ENCODE measurements at regions not wholly inside any gene's neighbourhood (a gene's known extent, or its start where the extent isn't known, plus 50 kb on each side); places are given as distances from the start of the nearest gene placed in this dataset.

- Mint-ChIP-seq H3K27me3 (ENCODE audit: low read depth) (peaks cover 37% of the 10 kb centered on the region), H3K4me3 (no peak overlapping the region), H3K4me1 (peaks cover 42% of the 10 kb centered on the region), H3K36me3 (no peaks in the 10 kb centered on the region), H3K27ac (no peak overlapping the region), H3K9me3 (no peaks in the 10 kb centered on the region)
- TF ChIP-seq, protein P1, sequence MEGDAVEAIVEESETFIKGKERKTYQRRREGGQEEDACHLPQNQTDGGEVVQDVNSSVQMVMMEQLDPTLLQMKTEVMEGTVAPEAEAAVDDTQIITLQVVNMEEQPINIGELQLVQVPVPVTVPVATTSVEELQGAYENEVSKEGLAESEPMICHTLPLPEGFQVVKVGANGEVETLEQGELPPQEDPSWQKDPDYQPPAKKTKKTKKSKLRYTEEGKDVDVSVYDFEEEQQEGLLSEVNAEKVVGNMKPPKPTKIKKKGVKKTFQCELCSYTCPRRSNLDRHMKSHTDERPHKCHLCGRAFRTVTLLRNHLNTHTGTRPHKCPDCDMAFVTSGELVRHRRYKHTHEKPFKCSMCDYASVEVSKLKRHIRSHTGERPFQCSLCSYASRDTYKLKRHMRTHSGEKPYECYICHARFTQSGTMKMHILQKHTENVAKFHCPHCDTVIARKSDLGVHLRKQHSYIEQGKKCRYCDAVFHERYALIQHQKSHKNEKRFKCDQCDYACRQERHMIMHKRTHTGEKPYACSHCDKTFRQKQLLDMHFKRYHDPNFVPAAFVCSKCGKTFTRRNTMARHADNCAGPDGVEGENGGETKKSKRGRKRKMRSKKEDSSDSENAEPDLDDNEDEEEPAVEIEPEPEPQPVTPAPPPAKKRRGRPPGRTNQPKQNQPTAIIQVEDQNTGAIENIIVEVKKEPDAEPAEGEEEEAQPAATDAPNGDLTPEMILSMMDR (IDR thresholded peaks at IDR 0.05; ENCODE audit: unreplicated experiment) = no peak
- DNase-seq (ENCODE audit: low spot score in 2 of 2, unreplicated experiment in 2 of 2) = no peak
Measured at GRCh38 chr6:14824060-14824459, 421.8 kb upstream of the JARID2 start.

DNA sequence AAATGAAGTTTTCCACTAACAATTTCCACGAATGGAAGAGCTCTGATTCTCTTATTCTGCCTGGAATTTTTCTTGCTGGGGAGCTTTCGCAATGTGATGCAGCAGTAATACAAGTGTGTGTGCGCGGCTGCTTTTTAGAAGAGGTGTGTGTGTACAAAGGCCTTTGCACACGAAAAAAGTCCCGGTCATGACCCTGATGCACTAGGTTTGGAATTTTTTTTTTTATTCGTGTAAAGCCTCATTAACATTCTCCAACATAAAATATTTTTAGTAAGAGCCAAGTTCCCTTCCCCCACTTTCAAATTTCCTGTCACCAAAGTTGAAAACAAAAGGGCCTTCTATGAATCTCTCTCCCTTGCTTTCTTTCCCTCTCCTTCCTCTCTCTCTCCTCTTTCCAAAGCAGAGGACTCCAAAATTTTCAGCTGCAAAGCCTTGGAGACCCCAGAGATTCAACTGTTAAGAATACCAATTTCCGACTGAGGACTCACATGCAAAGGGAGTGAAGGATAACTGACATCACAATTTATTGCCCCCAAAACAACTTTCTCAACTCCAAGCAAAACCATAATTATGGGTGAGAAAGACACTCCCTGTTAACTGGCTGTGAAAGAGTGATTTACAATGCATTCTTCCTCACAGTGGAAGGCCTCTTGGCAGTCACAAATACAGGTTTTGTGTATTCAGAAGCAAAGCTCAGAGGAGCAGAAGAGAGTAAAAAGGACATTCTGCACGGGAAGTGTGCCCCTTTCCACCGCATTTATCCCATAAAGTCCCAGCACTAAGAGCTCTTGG lies 421.2 kb upstream of the JARID2 start:
- Mint-ChIP-seq H3K4me1 (peaks cover 40% of the 10 kb centered on the region), H3K27me3 (ENCODE audit: low read depth) (peaks cover 33% of the 10 kb centered on the region), H3K9me3 (no peaks in the 10 kb centered on the region), H3K36me3 (no peaks in the 10 kb centered on the region), H3K4me3 (no peak overlapping the region), H3K27ac (no peak overlapping the region)
- no peak for DNase-seq (ENCODE audit: low spot score in 2 of 2, unreplicated experiment in 2 of 2)
- TF ChIP-seq, protein P1 (IDR thresholded peaks at IDR 0.05; ENCODE audit: unreplicated experiment) = no peak

- TF ChIP-seq, protein P1 (IDR thresholded peaks at IDR 0.05; ENCODE audit: unreplicated experiment) = no peak
- no peaks in the 10 kb centered on the region for H3K9me3 Mint-ChIP-seq
- DNase-seq (ENCODE audit: low spot score in 2 of 2, unreplicated experiment in 2 of 2) = no peak
- H3K4me1 Mint-ChIP-seq = peaks cover 40% of the 10 kb centered on the region
- no peaks in the 10 kb centered on the region for H3K36me3 Mint-ChIP-seq
- no peak overlapping the region for H3K27ac Mint-ChIP-seq
- no peak overlapping the region for H3K4me3 Mint-ChIP-seq
- peaks cover 40% of the 10 kb centered on the region for H3K27me3 Mint-ChIP-seq (ENCODE audit: low read depth)
Measured at GRCh38 chr6:14826456-14826855, 419.4 kb upstream of the JARID2 start.

DNA sequence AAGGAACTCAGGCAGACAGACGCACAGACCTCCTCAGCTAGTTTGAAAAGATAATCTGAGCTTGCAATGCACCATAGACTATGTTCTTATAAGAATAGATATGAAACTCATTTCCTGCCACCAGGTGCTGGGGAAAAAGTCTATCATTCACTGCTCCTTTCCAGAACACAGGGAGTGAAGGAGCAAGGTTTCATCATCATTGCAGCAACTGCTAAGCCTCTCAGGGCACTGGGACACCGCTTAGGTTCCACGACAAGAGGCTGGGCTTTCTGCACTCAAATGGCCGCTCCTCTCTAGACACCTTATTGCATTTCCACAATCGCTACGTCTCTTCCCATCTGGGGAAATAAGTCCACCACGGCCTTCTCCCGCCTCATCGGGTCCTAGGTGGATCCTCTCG lies 418.5 kb upstream of the JARID2 start:
- no peak overlapping the region for H3K4me3 Mint-ChIP-seq
- TF ChIP-seq, protein P1 (IDR thresholded peaks at IDR 0.05; ENCODE audit: unreplicated experiment) = no peak
- H3K27ac Mint-ChIP-seq = no peak overlapping the region
- no peak for DNase-seq (ENCODE audit: low spot score in 2 of 2, unreplicated experiment in 2 of 2)
- no peaks in the 10 kb centered on the region for H3K9me3 Mint-ChIP-seq
- peaks cover 46% of the 10 kb centered on the region for H3K4me1 Mint-ChIP-seq
- peaks cover 47% of the 10 kb centered on the region for H3K27me3 Mint-ChIP-seq (ENCODE audit: low read depth)
- no peaks in the 10 kb centered on the region for H3K36me3 Mint-ChIP-seq

GRCh38 chr6:14828201-14828611 lies 417.7 kb upstream of the JARID2 start:
- H3K36me3 Mint-ChIP-seq = no peaks in the 10 kb centered on the region
- H3K4me3 Mint-ChIP-seq = no peak overlapping the region
- peaks cover 42% of the 10 kb centered on the region for H3K4me1 Mint-ChIP-seq
- peaks cover 51% of the 10 kb centered on the region for H3K27me3 Mint-ChIP-seq (ENCODE audit: low read depth)
- TF ChIP-seq, protein P1 (IDR thresholded peaks at IDR 0.05; ENCODE audit: unreplicated experiment) = no peak
- no peak for DNase-seq (ENCODE audit: low spot score in 2 of 2, unreplicated experiment in 2 of 2)
- H3K27ac Mint-ChIP-seq = no peak overlapping the region
- no peaks in the 10 kb centered on the region for H3K9me3 Mint-ChIP-seq
